Spleen (tissue), 11 donors: ENCODE measurements at regions not wholly inside any gene's neighbourhood (a gene's known extent, or its start where the extent isn't known, plus 50 kb on each side); places are given as distances from the start of the nearest gene placed in this dataset.

Experiments used
- DNase-seq: peaks from one replicate; pipeline ENCODE4 v3.0.0-alpha.2; 2020
- H3K27ac ChIP-seq, 8 donors: fragments of 200-600 bp; sonication (generic) in 7 of 8; 1 replicate in 4 of 8; 2 replicates in 4 of 8; pipeline versions ENCODE4 v1.5.0 to v1.8.0; 2016 to 2021; ENCODE audit warnings: inconsistent platforms in 4 of 8, mild to moderate bottlenecking in 4 of 8, moderate library complexity in 1 of 8
- H3K27me3 ChIP-seq, 7 donors: fragments of 200-600 bp; sonication (generic) in 6 of 7; replicated peaks in 1 of 7; 1 replicate in 4 of 7; 2 replicates in 3 of 7; pipeline versions ENCODE4 v1.5.0 to v1.8.0; 2016 to 2021; ENCODE audit warnings: inconsistent platforms in 3 of 7, mild to moderate bottlenecking in 1 of 7
- H3K36me3 ChIP-seq, 6 donors: fragments of 200-600 bp; sonication (generic) in 5 of 6; 1 replicate in 4 of 6; 2 replicates in 2 of 6; pipeline versions ENCODE4 v1.5.0 to v1.8.0; 2016 to 2021; ENCODE audit warnings: inconsistent platforms in 2 of 6
- H3K4me1 ChIP-seq, 6 donors: fragments of 200-600 bp; sonication (generic) in 5 of 6; 1 replicate in 3 of 6; 2 replicates in 3 of 6; pipeline versions ENCODE4 v1.5.0 to v1.8.0; 2016 to 2021; ENCODE audit warnings: inconsistent platforms in 3 of 6
- H3K4me3 ChIP-seq, 8 donors: fragments of 200-600 bp; sonication (generic) in 7 of 8; 1 replicate in 4 of 8; 2 replicates in 4 of 8; pipeline versions ENCODE4 v1.5.0 to v1.8.0; 2016 to 2021; ENCODE audit warnings: inconsistent platforms in 4 of 8, mild to moderate bottlenecking in 4 of 8, moderate library complexity in 2 of 8
- H3K9me3 ChIP-seq, 8 donors: fragments of 200-600 bp; sonication (generic) in 7 of 8; 1 replicate in 4 of 8; 2 replicates in 4 of 8; pipeline versions ENCODE4 v1.5.0 to v1.8.0; 2016 to 2021; ENCODE audit warnings: inconsistent platforms in 4 of 8
- POLR2A ChIP-seq, 3 donors: fragments of 450-650 bp; IDR thresholded peaks; one replicate each; pipeline ENCODE4 v1.5.1; 2017; ENCODE audit warnings: antibody characterized with exemption in 3 of 3, mild to moderate bottlenecking in 1 of 3
- POLR2AphosphoS5 ChIP-seq, 3 donors: sonication (generic); formaldehyde crosslinking; IDR thresholded peaks; one replicate each; pipeline ENCODE4 v1.5.1; 2017; ENCODE audit warnings: antibody characterized with exemption in 3 of 3
- WGBS, 5 donors: extraction: QIAGEN DNeasy Blood & Tissue Kit in 3 of 5; methylation state at CpG; one replicate each; pipeline versions ENCODE4 v1.1.5 to v1.1.7; 2013 to 2018; 5-methylcytosine and 5-hydroxymethylcytosine counted together
- intact Hi-C: fragments of 100-400 bp; cut with DNase I; formaldehyde crosslinking; loops from one replicate; pipeline ENCODE4 v1.15.0; 2023; ENCODE audit warnings: low total_unique reads
- TF ChIP-seq, protein P1 (sequence below), 11 experiments: fragments of 200-600 bp in 7 of 11; fragments of 450-650 bp in 4 of 11; sonication (generic) in 4 of 11; IDR thresholded peaks in 8 of 11; conservative IDR thresholded peaks in 3 of 11; 1 replicate in 7 of 11; 2 replicates in 4 of 11; pipeline versions ENCODE4 v1.4.0 to v1.8.0; 2016 to 2021; ENCODE audit warnings: antibody characterized with exemption in 11 of 11, inconsistent platforms in 4 of 11, mild to moderate bottlenecking in 1 of 11
- donor health status: healthy with polysubstance abuse.
- donor health status: DM: no; HTN: no; CAD: no; lungs with moderate emphysema.
- donor health status: DM: no; HTN: no; CAD: no.
- donor health status: Bipolar disorder and iron deficiency.
- donor health status: healthy.
- donor health status: DM: no; HTN: no; CAD: no.
- donor health status: DM: yes; HTN: yes; CAD: no.

DNA sequence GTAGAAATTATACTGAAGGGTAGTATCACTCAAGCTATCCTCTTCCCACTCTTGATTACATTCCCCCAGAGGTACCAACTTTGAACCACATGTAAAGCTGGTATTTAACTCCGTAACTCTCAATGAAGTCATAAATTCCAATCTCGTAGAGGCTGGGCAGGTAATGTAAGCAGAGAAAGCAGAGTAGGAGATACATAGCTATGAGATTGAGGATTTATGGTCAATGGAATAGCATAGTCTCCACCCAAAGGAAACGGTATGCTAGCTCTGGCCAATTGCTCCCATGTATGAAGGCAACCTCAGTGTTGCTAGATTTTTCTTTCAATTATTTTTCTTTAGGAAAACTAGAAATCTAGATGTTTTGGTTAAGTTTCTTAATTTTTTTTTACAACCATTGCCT, 163.1 kb upstream of the NRIP1 start:
- Histone ChIP-seq H3K4me1 (peaks cover 0 to 2% (median 0%) of the 10 kb centered on the region in 6 donors), H3K27me3 (no peaks in the 10 kb centered on the region), H3K27ac (no peak overlapping the region), H3K9me3 (no peaks in the 10 kb centered on the region), H3K36me3 (no peaks in the 10 kb centered on the region), H3K4me3 (no peak overlapping the region)
- WGBS, 5 donors = 84 to 95% (median 93%) methylated on average over 3 of the region's 3 CpGs
- TF ChIP-seq, protein P1, sequence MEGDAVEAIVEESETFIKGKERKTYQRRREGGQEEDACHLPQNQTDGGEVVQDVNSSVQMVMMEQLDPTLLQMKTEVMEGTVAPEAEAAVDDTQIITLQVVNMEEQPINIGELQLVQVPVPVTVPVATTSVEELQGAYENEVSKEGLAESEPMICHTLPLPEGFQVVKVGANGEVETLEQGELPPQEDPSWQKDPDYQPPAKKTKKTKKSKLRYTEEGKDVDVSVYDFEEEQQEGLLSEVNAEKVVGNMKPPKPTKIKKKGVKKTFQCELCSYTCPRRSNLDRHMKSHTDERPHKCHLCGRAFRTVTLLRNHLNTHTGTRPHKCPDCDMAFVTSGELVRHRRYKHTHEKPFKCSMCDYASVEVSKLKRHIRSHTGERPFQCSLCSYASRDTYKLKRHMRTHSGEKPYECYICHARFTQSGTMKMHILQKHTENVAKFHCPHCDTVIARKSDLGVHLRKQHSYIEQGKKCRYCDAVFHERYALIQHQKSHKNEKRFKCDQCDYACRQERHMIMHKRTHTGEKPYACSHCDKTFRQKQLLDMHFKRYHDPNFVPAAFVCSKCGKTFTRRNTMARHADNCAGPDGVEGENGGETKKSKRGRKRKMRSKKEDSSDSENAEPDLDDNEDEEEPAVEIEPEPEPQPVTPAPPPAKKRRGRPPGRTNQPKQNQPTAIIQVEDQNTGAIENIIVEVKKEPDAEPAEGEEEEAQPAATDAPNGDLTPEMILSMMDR (IDR thresholded peaks at IDR 0.05 in 8 of 11, conservative IDR thresholded peaks at IDR 0.05 in 3 of 11) = no peak
- no peak for DNase-seq
- intact Hi-C loops = no loop called here

GRCh38 chr21:15229390-15229789, 164.6 kb upstream of the NRIP1 start:
- H3K27ac ChIP-seq = no peak overlapping the region
- no peaks in the 10 kb centered on the region for H3K9me3 ChIP-seq
- WGBS, 5 donors = 51 to 79% (median 70%) methylated on average over 4 of the region's 4 CpGs
- no peak for DNase-seq
- H3K4me1 ChIP-seq = no peaks in the 10 kb centered on the region
- TF ChIP-seq POLR2A (IDR thresholded peaks at IDR 0.05) (no peak), POLR2AphosphoS5 (IDR thresholded peaks at IDR 0.05) (no peak)
- TF ChIP-seq, protein P1 (IDR thresholded peaks at IDR 0.05 in 8 of 11, conservative IDR thresholded peaks at IDR 0.05 in 3 of 11) = no peak
- intact Hi-C loops = no loop called here
- no peaks in the 10 kb centered on the region for H3K27me3 ChIP-seq
- H3K36me3 ChIP-seq = no peaks in the 10 kb centered on the region
- H3K4me3 ChIP-seq = no peak overlapping the region

DNA sequence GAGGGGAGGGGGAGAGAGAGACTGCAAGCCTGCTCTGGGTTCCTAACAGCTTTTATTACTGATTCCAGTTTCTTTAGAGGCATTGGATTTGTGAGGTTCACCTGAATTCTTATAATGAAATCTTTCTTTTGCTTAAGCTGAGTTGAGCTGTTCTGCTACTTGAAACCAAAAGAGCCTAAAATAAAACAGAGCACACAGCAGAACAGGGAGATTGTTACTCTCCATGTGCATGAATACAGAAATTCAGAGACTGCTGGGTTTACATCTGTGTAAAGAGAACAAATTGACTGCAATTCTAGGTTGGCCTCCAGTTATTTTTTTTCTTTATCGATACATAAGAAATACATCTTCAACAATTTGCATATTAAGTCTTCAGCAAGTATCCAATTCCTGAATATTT, 168.8 kb upstream of the NRIP1 start:
- TF ChIP-seq POLR2AphosphoS5 (IDR thresholded peaks at IDR 0.05) (no peak), POLR2A (IDR thresholded peaks at IDR 0.05) (no peak)
- TF ChIP-seq, protein P1 (IDR thresholded peaks at IDR 0.05 in 8 of 11, conservative IDR thresholded peaks at IDR 0.05 in 3 of 11) = no peak
- Histone ChIP-seq H3K4me3 (no peak overlapping the region), H3K4me1 (no peaks in the 10 kb centered on the region), H3K9me3 (no peaks in the 10 kb centered on the region), H3K27me3 (no peaks in the 10 kb centered on the region), H3K36me3 (no peaks in the 10 kb centered on the region), H3K27ac (no peak overlapping the region)
- intact Hi-C loops = no loop called here
- WGBS, 5 donors = 92 to 100% (median 98%) methylated on average over 1 of the region's 1 CpG
- DNase-seq = no peak

DNA sequence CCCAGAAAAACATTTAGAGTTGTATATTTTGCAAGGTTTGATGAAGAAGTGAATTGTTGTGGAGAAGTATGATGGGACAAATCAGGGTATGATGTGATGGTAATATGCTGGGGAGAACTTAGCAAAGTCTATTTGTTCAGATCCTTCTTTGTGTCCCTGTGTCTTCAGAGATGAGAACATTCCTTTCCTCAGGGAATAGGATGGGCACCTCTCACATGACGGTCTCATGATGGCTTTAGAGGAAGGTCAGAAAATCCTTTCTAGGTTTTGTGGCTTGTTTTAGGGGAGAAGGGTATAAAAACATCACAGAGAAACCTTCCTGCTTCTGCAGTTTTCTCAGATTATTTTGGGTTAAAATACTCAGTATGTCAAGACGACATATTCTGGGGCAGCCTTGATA, 171.3 kb upstream of the NRIP1 start:
- Histone ChIP-seq H3K9me3 (no peaks in the 10 kb centered on the region), H3K4me1 (no peaks in the 10 kb centered on the region), H3K36me3 (no peaks in the 10 kb centered on the region), H3K4me3 (no peak overlapping the region), H3K27me3 (no peaks in the 10 kb centered on the region), H3K27ac (no peak overlapping the region)
- 71 to 95% (median 93%) methylated on average over 2 of the region's 2 CpGs for WGBS, 5 donors
- TF ChIP-seq POLR2A (IDR thresholded peaks at IDR 0.05) = no peak
- TF ChIP-seq, protein P1 (IDR thresholded peaks at IDR 0.05 in 8 of 11, conservative IDR thresholded peaks at IDR 0.05 in 3 of 11) = no peak
- no peak for TF ChIP-seq POLR2AphosphoS5 (IDR thresholded peaks at IDR 0.05)
- intact Hi-C loops = no loop called here
- DNase-seq = no peak
